H1 (cell line): ENCODE measurements at regions not wholly inside any gene's neighbourhood (a gene's known extent, or its start where the extent isn't known, plus 50 kb on each side); places are given as distances from the start of the nearest gene placed in this dataset.

Experiments used
- CHD7 ChIP-seq: fragments of 300-600 bp; sonication (generic); IDR thresholded peaks from 2 replicates; pipeline ENCODE4 v1.7.1; 2012; ENCODE audit warnings: low read length, moderate library complexity, mild to moderate bottlenecking, inconsistent platforms; ENCODE audit not compliant: insufficient replicate concordance
- SRF ChIP-seq: IDR thresholded peaks from 2 replicates; pipeline ENCODE4 v1.6.1; 2011; ENCODE audit warnings: mild to moderate bottlenecking, low read depth, low read length, moderate library complexity

GRCh38 chr12:124684496-124684895 is 117.1 kb upstream of the NCOR2 start (continued):
- no peak for TF ChIP-seq CHD7
- no peak for TF ChIP-seq SRF
